Endothelial cell (in vitro differentiated cells): ENCODE measurements at regions not wholly inside any gene's neighbourhood (a gene's known extent, or its start where the extent isn't known, plus 50 kb on each side); places are given as distances from the start of the nearest gene placed in this dataset.

Source experiments
- DNase-seq: peaks from one replicate; pipeline ENCODE4 v3.0.0; 2021; ENCODE audit warnings: low spot score
- H3K27ac Mint-ChIP-seq: one replicate; pipeline ENCODE4 v1.8.0; 2021; ENCODE audit warnings: mixed read lengths, inconsistent platforms; ENCODE audit not compliant: unreplicated experiment
- H3K27me3 Mint-ChIP-seq: one replicate; pipeline ENCODE4 v1.8.0; 2021; ENCODE audit warnings: mild to moderate bottlenecking, moderate library complexity, mixed read lengths, inconsistent platforms; ENCODE audit not compliant: unreplicated experiment
- H3K36me3 Mint-ChIP-seq: one replicate; pipeline ENCODE4 v1.8.0; 2021; ENCODE audit warnings: mild to moderate bottlenecking, low read depth, mixed read lengths, inconsistent platforms; ENCODE audit not compliant: unreplicated experiment
- H3K4me1 Mint-ChIP-seq: one replicate; pipeline ENCODE4 v1.8.0; 2021; ENCODE audit warnings: mild to moderate bottlenecking, mixed read lengths, inconsistent platforms; ENCODE audit not compliant: unreplicated experiment
- H3K4me3 Mint-ChIP-seq: one replicate; pipeline ENCODE4 v1.8.0; 2021; ENCODE audit warnings: mild to moderate bottlenecking, mixed read lengths, inconsistent platforms; ENCODE audit not compliant: unreplicated experiment
- H3K9me3 Mint-ChIP-seq: one replicate; pipeline ENCODE4 v1.8.0; 2021; ENCODE audit warnings: mixed read lengths, inconsistent platforms; ENCODE audit not compliant: unreplicated experiment
- CTCF ChIP-seq: fragments of 200-600 bp; sonication (generic); IDR thresholded peaks from one replicate; pipeline ENCODE4 v1.5.0; 2021; ENCODE audit warnings: antibody characterized with exemption; ENCODE audit not compliant: unreplicated experiment

- no peaks in the 10 kb centered on the region for H3K9me3 Mint-ChIP-seq
These were observed 1073.4 kb upstream of the ZEB2 start for GRCh38 chr2:145593280-145593679.

GRCh38 chr2:145592361-145592760, 1072.4 kb upstream of the ZEB2 start:
- Mint-ChIP-seq H3K27ac (no peak overlapping the region), H3K27me3 (no peaks in the 10 kb centered on the region), H3K9me3 (no peaks in the 10 kb centered on the region), H3K4me3 (no peak overlapping the region), H3K36me3 (no peaks in the 10 kb centered on the region), H3K4me1 (peaks cover 3% of the 10 kb centered on the region)
- TF ChIP-seq CTCF, result no peak
- no peak for DNase-seq

More at GRCh38 chr2:145593280-145593679, 1073.4 kb upstream of the ZEB2 start:
- H3K27me3 Mint-ChIP-seq, result no peaks in the 10 kb centered on the region
- DNase-seq, result no peak
- H3K36me3 Mint-ChIP-seq, result no peaks in the 10 kb centered on the region
- H3K27ac Mint-ChIP-seq, result no peak overlapping the region
- no peak overlapping the region for H3K4me3 Mint-ChIP-seq
- TF ChIP-seq CTCF, result no peak
- H3K4me1 Mint-ChIP-seq, result peaks cover 3% of the 10 kb centered on the region

- TF ChIP-seq CTCF, result no peak
- H3K4me1 Mint-ChIP-seq, result peaks cover 3% of the 10 kb centered on the region
- no peak for DNase-seq
- H3K27me3 Mint-ChIP-seq, result no peaks in the 10 kb centered on the region
- H3K36me3 Mint-ChIP-seq, result no peaks in the 10 kb centered on the region
- no peaks in the 10 kb centered on the region for H3K9me3 Mint-ChIP-seq
- H3K4me3 Mint-ChIP-seq, result no peak overlapping the region
- H3K27ac Mint-ChIP-seq, result no peak overlapping the region
These were observed 1071.3 kb upstream of the ZEB2 start for GRCh38 chr2:145591109-145591809.

- no peaks in the 10 kb centered on the region for H3K27me3 Mint-ChIP-seq
- H3K4me3 Mint-ChIP-seq, result no peak overlapping the region
- no peak for TF ChIP-seq CTCF
- H3K27ac Mint-ChIP-seq, result no peak overlapping the region
- peaks cover 3% of the 10 kb centered on the region for H3K4me1 Mint-ChIP-seq
- H3K36me3 Mint-ChIP-seq, result no peaks in the 10 kb centered on the region
- no peak for DNase-seq
- no peaks in the 10 kb centered on the region for H3K9me3 Mint-ChIP-seq
These were observed 1068.0 kb upstream of the ZEB2 start for GRCh38 chr2:145587922-145588321.

GRCh38 chr2:145584353-145584752, 1064.4 kb upstream of the ZEB2 start:
- no peaks in the 10 kb centered on the region for H3K36me3 Mint-ChIP-seq
- H3K4me1 Mint-ChIP-seq, result no peaks in the 10 kb centered on the region
- H3K27ac Mint-ChIP-seq, result no peak overlapping the region
- no peak overlapping the region for H3K4me3 Mint-ChIP-seq
- H3K9me3 Mint-ChIP-seq, result no peaks in the 10 kb centered on the region
- no peaks in the 10 kb centered on the region for H3K27me3 Mint-ChIP-seq
- no peak for DNase-seq
- TF ChIP-seq CTCF, result no peak
